GM23338 (cell line): ENCODE measurements at regions not wholly inside any gene's neighbourhood (a gene's known extent, or its start where the extent isn't known, plus 50 kb on each side); places are given as distances from the start of the nearest gene placed in this dataset.

ENCODE experiments used
- ATAC-seq: fragments of 200-7000 bp; cut with Tn5 transposase; 3 replicates; pipeline ENCODE4 v1.9.1; 2020
- DNase-seq: peaks from one replicate; pipeline ENCODE4 v3.0.0-alpha.2; 2015; ENCODE audit warnings: low spot score
- H2AFZ ChIP-seq: fragments of 200-600 bp; sonication (generic); 2 replicates; pipeline ENCODE4 v1.8.0; 2016; ENCODE audit warnings: antibody characterized with exemption, mild to moderate bottlenecking, moderate library complexity
- H3F3A ChIP-seq: fragments of 200-600 bp; sonication (generic); replicated peaks from 2 replicates; pipeline ENCODE4 v1.8.0; 2017; ENCODE audit warnings: antibody characterized with exemption, mixed run types, low read depth
- H3K27ac ChIP-seq: fragments of 200-600 bp; sonication (generic); 2 replicates; pipeline ENCODE4 v1.6.1; 2016; ENCODE audit warnings: low read depth
- H3K27me3 ChIP-seq: fragments of 200-600 bp; sonication (generic); 2 replicates; pipeline ENCODE4 v1.8.0; 2016; ENCODE audit warnings: mild to moderate bottlenecking, mixed run types, moderate library complexity; ENCODE audit not compliant: insufficient read depth
- H3K36me3 ChIP-seq: fragments of 200-600 bp; sonication (generic); 2 replicates; pipeline ENCODE4 v1.8.0; 2016; ENCODE audit warnings: mild to moderate bottlenecking; ENCODE audit not compliant: insufficient read depth
- H3K4me1 ChIP-seq: fragments of 200-600 bp; sonication (generic); 2 replicates; pipeline ENCODE4 v1.8.0; 2016; ENCODE audit warnings: mild to moderate bottlenecking, moderate library complexity; ENCODE audit not compliant: insufficient read depth
- H3K4me2 ChIP-seq: fragments of 200-600 bp; sonication (generic); 2 replicates; pipeline ENCODE4 v1.7.1; 2017; ENCODE audit warnings: mixed run types
- H3K4me3 ChIP-seq: fragments of 200-600 bp; sonication (generic); 2 replicates; pipeline ENCODE4 v1.6.1; 2016; ENCODE audit warnings: mixed run types
- H3K79me2 ChIP-seq: fragments of 200-600 bp; sonication (generic); replicated peaks from 2 replicates; pipeline ENCODE4 v1.8.0; 2017; ENCODE audit warnings: mild to moderate bottlenecking; ENCODE audit not compliant: insufficient read depth
- H3K9me2 ChIP-seq: fragments of 200-600 bp; sonication (generic); 2 replicates; pipeline ENCODE4 v1.8.0; 2017; ENCODE audit not compliant: insufficient read depth
- H4K20me1 ChIP-seq: fragments of 200-600 bp; sonication (generic); replicated peaks from 2 replicates; pipeline ENCODE4 v1.8.0; 2017; ENCODE audit warnings: mild to moderate bottlenecking; ENCODE audit not compliant: insufficient read depth
- H3K27ac Mint-ChIP-seq: 2 replicates; pipeline ENCODE4 v1.8.0; 2020; ENCODE audit warnings: inconsistent platforms, mild to moderate bottlenecking, moderate library complexity, mixed read lengths
- H3K27me3 Mint-ChIP-seq: 3 replicates; pipeline ENCODE4 v1.8.0; 2022; ENCODE audit warnings: low read depth, mild to moderate bottlenecking, moderate library complexity, mixed read lengths, inconsistent platforms; ENCODE audit not compliant: insufficient read depth, poor library complexity
- H3K36me3 Mint-ChIP-seq: 3 replicates; pipeline ENCODE4 v1.8.0; 2021; ENCODE audit warnings: low read depth, mild to moderate bottlenecking, inconsistent platforms, moderate library complexity, mixed read lengths
- H3K4me1 Mint-ChIP-seq: 3 replicates; pipeline ENCODE4 v1.8.0; 2020; ENCODE audit warnings: mild to moderate bottlenecking, inconsistent platforms, mixed read lengths
- H3K4me3 Mint-ChIP-seq: 3 replicates; pipeline ENCODE4 v1.8.0; 2021; ENCODE audit warnings: moderate library complexity, mild to moderate bottlenecking, inconsistent platforms, mixed read lengths
- H3K9me3 Mint-ChIP-seq: 3 replicates; pipeline ENCODE4 v1.8.0; 2020; ENCODE audit warnings: moderate library complexity, mild to moderate bottlenecking, inconsistent platforms, mixed read lengths
- CREB1 ChIP-seq: fragments of 250-450 bp; sonication (Bioruptor Pico); IDR thresholded peaks from 2 replicates; pipeline ENCODE4 v1.5.0; 2020; ENCODE audit warnings: low read depth, mild to moderate bottlenecking, moderate library complexity
- EZH2phosphoT487 ChIP-seq: fragments of 200-600 bp; sonication (generic); IDR thresholded peaks from one replicate; pipeline ENCODE4 v1.8.1; 2018; ENCODE audit warnings: antibody characterized with exemption; ENCODE audit not compliant: unreplicated experiment
- POLR2AphosphoS5 ChIP-seq: IDR thresholded peaks from 2 replicates; pipeline ENCODE4 v1.6.1; 2016; ENCODE audit warnings: antibody characterized with exemption, low read depth
- ZNF114 ChIP-seq: fragments of 250-450 bp; sonication (Bioruptor Pico); IDR thresholded peaks from 2 replicates; pipeline ENCODE4 v1.5.0; 2020; ENCODE audit warnings: mild to moderate bottlenecking, moderate library complexity
- TF ChIP-seq, protein P1 (sequence below): fragments of 250-450 bp; sonication (Bioruptor Pico); IDR thresholded peaks from 2 replicates; pipeline ENCODE4 v1.5.0; 2020; ENCODE audit warnings: mild to moderate bottlenecking, moderate library complexity
- TF ChIP-seq, protein P2 (sequence below): IDR thresholded peaks from 2 replicates; pipeline ENCODE4 v1.6.1; 2016; ENCODE audit warnings: antibody characterized with exemption

DNA sequence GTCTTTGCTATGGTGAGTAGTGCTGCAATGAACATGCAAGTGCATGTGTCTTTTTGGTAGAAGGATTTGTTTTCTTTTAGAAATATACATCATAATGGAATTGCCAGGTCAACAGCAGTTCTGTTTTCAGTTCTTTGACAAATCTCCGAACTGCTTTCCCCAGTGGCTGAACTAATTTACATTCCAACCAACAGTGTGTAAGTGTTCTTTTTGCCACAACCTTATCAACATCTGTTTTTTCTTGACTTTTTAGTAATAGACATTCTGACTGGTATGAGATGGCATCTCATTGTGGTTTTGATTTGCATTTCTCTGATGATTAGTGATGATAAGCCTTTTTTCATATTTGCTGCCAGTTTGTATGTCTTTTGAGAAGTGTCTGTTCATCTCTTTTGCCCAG is 406.3 kb downstream of the DTHD1 start:
- H3K27me3 ChIP-seq = no peaks in the 10 kb centered on the region
- H3K4me3 ChIP-seq = no peak overlapping the region
- Mint-ChIP-seq H3K9me3 (peaks cover 24% of the 10 kb centered on the region), H3K4me1 (no peaks in the 10 kb centered on the region), H3K27ac (no peak overlapping the region), H3K4me3 (no peak overlapping the region), H3K36me3 (peaks cover 9% of the 10 kb centered on the region; the same call in 1 of the 3 replicates), H3K27me3 (no peaks in the 10 kb centered on the region)
- H3F3A ChIP-seq = no peaks in the 10 kb centered on the region
- no peaks in the 10 kb centered on the region for H3K9me2 ChIP-seq
- DNase-seq (no peak), ATAC-seq (no peak)
- TF ChIP-seq POLR2AphosphoS5 = no peak
- no peaks in the 10 kb centered on the region for H4K20me1 ChIP-seq
- no peak overlapping the region for H3K4me2 ChIP-seq
- H3K4me1 ChIP-seq = no peaks in the 10 kb centered on the region
- H3K36me3 ChIP-seq = no peaks in the 10 kb centered on the region
- no peaks in the 10 kb centered on the region for H3K79me2 ChIP-seq
- no peak overlapping the region for H2AFZ ChIP-seq
- no peak overlapping the region for H3K27ac ChIP-seq

DNA sequence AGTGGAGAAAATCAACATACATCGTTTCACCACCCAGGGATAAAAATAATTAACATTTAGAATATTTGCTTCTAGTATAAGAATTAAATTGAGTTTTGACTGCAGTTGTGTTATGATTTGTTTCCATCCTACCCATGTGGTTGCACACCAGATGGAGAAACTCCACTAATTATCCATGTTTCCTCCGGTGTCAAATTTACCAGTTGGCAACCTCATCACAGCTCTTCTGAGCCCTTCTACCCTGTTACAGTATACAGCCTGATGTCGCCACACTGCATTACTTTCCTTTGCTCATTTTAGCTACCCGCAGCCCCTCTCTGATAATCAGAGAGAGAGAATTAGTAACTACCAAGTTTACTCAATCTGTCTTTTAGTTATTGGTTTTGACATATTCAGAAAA is 411.2 kb downstream of the DTHD1 start:
- Mint-ChIP-seq H3K36me3 (peaks cover 9% of the 10 kb centered on the region; the same call in 1 of the 3 replicates), H3K4me1 (no peaks in the 10 kb centered on the region), H3K4me3 (no peak overlapping the region), H3K9me3 (peaks cover 15% of the 10 kb centered on the region), H3K27me3 (no peaks in the 10 kb centered on the region), H3K27ac (no peak overlapping the region)
- Histone ChIP-seq H2AFZ (no peak overlapping the region), H3K4me1 (no peaks in the 10 kb centered on the region), H3K36me3 (no peaks in the 10 kb centered on the region), H3K27ac (no peak overlapping the region), H3K27me3 (no peaks in the 10 kb centered on the region), H3K4me3 (no peak overlapping the region), H3F3A (no peaks in the 10 kb centered on the region), H3K4me2 (no peak overlapping the region), H4K20me1 (no peaks in the 10 kb centered on the region), H3K79me2 (no peaks in the 10 kb centered on the region), H3K9me2 (no peaks in the 10 kb centered on the region)
- ATAC-seq = no peak
- DNase-seq = no peak
- TF ChIP-seq, protein P1, sequence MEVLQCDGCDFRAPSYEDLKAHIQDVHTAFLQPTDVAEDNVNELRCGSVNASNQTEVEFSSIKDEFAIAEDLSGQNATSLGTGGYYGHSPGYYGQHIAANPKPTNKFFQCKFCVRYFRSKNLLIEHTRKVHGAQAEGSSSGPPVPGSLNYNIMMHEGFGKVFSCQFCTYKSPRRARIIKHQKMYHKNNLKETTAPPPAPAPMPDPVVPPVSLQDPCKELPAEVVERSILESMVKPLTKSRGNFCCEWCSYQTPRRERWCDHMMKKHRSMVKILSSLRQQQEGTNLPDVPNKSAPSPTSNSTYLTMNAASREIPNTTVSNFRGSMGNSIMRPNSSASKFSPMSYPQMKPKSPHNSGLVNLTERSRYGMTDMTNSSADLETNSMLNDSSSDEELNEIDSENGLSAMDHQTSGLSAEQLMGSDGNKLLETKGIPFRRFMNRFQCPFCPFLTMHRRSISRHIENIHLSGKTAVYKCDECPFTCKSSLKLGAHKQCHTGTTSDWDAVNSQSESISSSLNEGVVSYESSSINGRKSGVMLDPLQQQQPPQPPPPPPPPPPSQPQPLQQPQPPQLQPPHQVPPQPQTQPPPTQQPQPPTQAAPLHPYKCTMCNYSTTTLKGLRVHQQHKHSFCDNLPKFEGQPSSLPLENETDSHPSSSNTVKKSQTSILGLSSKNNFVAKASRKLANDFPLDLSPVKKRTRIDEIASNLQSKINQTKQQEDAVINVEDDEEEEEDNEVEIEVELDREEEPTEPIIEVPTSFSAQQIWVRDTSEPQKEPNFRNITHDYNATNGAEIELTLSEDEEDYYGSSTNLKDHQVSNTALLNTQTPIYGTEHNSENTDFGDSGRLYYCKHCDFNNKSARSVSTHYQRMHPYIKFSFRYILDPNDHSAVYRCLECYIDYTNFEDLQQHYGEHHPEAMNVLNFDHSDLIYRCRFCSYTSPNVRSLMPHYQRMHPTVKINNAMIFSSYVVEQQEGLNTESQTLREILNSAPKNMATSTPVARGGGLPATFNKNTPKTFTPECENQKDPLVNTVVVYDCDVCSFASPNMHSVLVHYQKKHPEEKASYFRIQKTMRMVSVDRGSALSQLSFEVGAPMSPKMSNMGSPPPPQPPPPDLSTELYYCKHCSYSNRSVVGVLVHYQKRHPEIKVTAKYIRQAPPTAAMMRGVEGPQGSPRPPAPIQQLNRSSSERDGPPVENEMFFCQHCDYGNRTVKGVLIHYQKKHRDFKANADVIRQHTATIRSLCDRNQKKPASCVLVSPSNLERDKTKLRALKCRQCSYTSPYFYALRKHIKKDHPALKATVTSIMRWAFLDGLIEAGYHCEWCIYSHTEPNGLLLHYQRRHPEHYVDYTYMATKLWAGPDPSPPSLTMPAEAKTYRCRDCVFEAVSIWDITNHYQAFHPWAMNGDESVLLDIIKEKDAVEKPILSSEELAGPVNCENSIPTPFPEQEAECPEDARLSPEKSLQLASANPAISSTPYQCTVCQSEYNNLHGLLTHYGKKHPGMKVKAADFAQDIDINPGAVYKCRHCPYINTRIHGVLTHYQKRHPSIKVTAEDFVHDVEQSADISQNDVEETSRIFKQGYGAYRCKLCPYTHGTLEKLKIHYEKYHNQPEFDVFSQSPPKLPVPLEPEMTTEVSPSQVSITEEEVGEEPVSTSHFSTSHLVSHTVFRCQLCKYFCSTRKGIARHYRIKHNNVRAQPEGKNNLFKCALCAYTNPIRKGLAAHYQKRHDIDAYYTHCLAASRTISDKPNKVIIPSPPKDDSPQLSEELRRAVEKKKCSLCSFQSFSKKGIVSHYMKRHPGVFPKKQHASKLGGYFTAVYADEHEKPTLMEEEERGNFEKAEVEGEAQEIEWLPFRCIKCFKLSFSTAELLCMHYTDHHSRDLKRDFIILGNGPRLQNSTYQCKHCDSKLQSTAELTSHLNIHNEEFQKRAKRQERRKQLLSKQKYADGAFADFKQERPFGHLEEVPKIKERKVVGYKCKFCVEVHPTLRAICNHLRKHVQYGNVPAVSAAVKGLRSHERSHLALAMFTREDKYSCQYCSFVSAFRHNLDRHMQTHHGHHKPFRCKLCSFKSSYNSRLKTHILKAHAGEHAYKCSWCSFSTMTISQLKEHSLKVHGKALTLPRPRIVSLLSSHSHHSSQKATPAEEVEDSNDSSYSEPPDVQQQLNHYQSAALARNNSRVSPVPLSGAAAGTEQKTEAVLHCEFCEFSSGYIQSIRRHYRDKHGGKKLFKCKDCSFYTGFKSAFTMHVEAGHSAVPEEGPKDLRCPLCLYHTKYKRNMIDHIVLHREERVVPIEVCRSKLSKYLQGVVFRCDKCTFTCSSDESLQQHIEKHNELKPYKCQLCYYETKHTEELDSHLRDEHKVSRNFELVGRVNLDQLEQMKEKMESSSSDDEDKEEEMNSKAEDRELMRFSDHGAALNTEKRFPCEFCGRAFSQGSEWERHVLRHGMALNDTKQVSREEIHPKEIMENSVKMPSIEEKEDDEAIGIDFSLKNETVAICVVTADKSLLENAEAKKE = no peak
- TF ChIP-seq POLR2AphosphoS5 (no peak), ZNF114 (no peak), CREB1 (CRISPR knock-in tag) (no peak), EZH2phosphoT487 (no peak)
- TF ChIP-seq, protein P2, sequence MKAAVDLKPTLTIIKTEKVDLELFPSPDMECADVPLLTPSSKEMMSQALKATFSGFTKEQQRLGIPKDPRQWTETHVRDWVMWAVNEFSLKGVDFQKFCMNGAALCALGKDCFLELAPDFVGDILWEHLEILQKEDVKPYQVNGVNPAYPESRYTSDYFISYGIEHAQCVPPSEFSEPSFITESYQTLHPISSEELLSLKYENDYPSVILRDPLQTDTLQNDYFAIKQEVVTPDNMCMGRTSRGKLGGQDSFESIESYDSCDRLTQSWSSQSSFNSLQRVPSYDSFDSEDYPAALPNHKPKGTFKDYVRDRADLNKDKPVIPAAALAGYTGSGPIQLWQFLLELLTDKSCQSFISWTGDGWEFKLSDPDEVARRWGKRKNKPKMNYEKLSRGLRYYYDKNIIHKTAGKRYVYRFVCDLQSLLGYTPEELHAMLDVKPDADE = no peak
